ENCODE measurements at regions not wholly inside any gene's neighbourhood (a gene's known extent, or its start where the extent isn't known, plus 50 kb on each side); places are given as distances from the start of the nearest gene placed in this dataset.

DNA sequence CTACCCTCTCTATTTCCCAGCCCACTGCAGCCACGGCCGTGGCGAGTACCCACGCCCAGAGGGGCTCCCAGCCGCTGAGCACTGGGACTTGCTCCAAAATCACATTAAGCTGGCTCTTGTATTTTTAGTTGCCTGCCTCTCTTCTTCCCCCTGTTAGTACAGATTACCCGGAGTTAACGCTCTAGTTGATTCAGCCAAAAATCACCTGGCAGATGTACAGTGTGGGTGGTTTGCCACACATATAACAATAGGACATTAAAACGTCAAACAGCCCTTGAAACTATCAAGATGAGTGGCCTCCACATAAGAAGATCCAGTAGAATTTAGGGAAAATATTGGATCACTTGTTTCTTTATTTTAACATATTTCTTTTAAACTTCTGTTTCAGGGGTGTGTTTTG lies 268.8 kb upstream of the PRDM1 start:
- H3K36me3 ChIP-seq: no peaks in the 10 kb centered on the region
- no peaks in the 10 kb centered on the region for H3K9me3 ChIP-seq
- no peak overlapping the region for H3K4me3 ChIP-seq (ENCODE audit: low read depth in 1 of 2, low read length in 1 of 2)
- no peak overlapping the region for H3K27ac ChIP-seq
- no peaks in the 10 kb centered on the region for H3K4me1 ChIP-seq (ENCODE audit: control insufficient read depth in 1 of 2, insufficient read depth in 1 of 2, low read depth in 1 of 2, low read length in 1 of 2)
- TF ChIP-seq, protein P1, sequence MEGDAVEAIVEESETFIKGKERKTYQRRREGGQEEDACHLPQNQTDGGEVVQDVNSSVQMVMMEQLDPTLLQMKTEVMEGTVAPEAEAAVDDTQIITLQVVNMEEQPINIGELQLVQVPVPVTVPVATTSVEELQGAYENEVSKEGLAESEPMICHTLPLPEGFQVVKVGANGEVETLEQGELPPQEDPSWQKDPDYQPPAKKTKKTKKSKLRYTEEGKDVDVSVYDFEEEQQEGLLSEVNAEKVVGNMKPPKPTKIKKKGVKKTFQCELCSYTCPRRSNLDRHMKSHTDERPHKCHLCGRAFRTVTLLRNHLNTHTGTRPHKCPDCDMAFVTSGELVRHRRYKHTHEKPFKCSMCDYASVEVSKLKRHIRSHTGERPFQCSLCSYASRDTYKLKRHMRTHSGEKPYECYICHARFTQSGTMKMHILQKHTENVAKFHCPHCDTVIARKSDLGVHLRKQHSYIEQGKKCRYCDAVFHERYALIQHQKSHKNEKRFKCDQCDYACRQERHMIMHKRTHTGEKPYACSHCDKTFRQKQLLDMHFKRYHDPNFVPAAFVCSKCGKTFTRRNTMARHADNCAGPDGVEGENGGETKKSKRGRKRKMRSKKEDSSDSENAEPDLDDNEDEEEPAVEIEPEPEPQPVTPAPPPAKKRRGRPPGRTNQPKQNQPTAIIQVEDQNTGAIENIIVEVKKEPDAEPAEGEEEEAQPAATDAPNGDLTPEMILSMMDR (IDR thresholded peaks at IDR 0.05): no peak
- H3K27me3 ChIP-seq: no peaks in the 10 kb centered on the region

DNA sequence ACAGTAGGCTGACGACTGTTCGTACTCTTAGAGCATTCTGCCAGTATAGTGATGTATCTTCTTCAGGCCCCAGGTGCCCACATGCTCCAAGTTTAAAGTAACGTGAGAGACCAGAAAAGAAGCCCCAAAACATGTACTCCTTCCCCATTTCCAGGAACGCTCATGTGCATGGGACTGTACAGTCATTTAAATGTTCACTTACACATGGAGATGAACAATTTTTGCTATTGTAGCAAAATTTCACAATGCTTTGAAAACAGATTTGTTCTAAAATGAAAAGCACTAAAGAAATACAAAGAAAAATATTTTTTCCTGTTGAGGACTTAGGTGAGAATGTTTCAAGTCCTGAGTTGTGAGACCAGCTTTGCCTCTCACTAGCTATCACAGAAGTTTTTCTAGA lies 269.3 kb upstream of the PRDM1 start:
- Histone ChIP-seq H3K27me3 (no peaks in the 10 kb centered on the region), H3K4me3 (ENCODE audit: low read depth in 1 of 2, low read length in 1 of 2) (no peak overlapping the region), H3K27ac (no peak overlapping the region), H3K4me1 (ENCODE audit: control insufficient read depth in 1 of 2, insufficient read depth in 1 of 2, low read depth in 1 of 2, low read length in 1 of 2) (no peaks in the 10 kb centered on the region), H3K9me3 (no peaks in the 10 kb centered on the region), H3K36me3 (no peaks in the 10 kb centered on the region)
- TF ChIP-seq, protein P1 (IDR thresholded peaks at IDR 0.05): no peak

DNA sequence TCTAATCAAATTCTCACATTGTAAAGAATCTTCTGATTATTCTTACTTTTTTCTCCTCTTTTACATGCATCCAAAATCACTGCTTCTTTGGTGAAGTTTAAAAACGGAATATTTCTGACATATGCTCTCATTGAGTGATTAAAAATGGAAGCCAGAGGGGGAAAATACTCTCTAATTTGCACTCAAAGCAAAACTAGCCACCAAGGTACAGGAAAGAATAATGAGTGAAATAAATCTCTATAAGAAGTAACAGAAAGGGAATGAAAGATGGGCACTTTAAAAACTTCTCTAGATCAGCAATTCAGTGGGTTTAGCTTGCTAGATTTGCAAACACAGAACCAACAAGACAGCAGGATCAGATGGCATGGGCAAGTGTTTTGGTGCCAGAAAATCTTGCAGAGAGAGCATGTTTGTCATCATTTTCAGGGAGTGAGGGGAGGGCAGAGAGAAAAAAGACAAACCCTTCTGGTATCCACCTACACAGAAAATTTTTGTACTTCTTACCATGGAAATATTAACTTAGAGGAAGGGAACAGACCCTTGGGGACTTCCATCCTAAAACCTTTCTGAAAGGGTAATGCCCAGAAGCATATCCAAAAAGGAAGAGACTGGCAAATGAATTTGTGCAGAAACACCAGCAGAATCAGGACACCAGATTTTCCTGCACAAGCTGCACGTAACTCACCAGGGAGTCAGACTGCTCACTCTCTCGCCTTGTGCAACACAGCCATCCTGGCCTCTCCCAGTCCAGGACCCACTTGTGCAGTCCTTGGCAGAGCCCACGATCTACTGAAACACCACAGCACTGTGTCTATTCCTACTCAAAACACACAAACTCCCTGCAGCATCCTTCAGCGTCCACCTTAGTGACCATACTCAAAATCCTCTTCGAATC lies 270.2 kb upstream of the PRDM1 start:
- Histone ChIP-seq H3K4me3 (ENCODE audit: low read depth in 1 of 2, low read length in 1 of 2) (no peak overlapping the region), H3K4me1 (ENCODE audit: control insufficient read depth in 1 of 2, insufficient read depth in 1 of 2, low read depth in 1 of 2, low read length in 1 of 2) (no peaks in the 10 kb centered on the region), H3K27ac (no peak overlapping the region), H3K36me3 (no peaks in the 10 kb centered on the region), H3K9me3 (no peaks in the 10 kb centered on the region), H3K27me3 (no peaks in the 10 kb centered on the region)
- TF ChIP-seq, protein P1 (IDR thresholded peaks at IDR 0.05): no peak

DNA sequence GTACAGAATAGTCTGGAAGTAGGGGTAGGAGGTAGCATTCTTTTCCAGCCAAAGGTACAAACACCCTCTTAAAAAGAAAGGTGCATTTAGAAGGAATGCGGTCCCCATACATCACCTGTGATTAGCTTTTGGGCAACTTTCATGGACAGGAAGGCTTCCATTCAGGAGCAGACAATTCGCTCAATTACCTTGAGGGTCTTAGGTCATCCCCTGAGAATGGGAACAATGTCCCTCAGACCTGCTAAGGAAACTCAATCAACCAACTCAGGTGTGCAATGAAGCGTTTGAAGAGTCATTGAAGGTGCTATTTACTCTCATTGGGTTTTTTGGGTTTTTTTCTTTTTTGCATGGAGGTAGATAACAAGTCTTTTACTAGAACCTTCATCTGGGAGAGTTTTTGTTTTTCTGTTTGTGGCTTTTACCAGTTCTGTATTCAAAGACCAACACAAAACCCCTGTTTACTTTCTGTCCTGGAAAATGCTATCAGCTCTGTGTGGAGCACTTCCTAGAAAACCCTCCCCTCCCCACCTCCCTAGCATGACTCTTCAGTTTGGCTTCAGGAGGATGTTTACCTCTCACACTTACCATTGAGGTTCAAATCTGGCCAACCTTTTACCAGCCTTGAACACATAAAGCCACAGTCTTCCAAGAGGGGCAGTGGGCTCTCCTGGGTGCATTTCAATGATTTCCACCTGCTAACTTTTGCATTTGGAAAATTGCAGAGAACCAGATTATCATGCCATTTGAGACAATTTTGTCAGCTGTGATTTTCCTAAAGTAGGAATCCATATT lies 271.2 kb upstream of the PRDM1 start:
- no peak overlapping the region for H3K4me3 ChIP-seq (ENCODE audit: low read depth in 1 of 2, low read length in 1 of 2)
- H3K27ac ChIP-seq: no peak overlapping the region
- H3K27me3 ChIP-seq: no peaks in the 10 kb centered on the region
- no peaks in the 10 kb centered on the region for H3K9me3 ChIP-seq
- peaks cover 4 to 6% of the 10 kb centered on the region in 2 experiments for H3K4me1 ChIP-seq (ENCODE audit: control insufficient read depth in 1 of 2, insufficient read depth in 1 of 2, low read depth in 1 of 2, low read length in 1 of 2)
- TF ChIP-seq, protein P1 (IDR thresholded peaks at IDR 0.05): no peak
- no peaks in the 10 kb centered on the region for H3K36me3 ChIP-seq

DNA sequence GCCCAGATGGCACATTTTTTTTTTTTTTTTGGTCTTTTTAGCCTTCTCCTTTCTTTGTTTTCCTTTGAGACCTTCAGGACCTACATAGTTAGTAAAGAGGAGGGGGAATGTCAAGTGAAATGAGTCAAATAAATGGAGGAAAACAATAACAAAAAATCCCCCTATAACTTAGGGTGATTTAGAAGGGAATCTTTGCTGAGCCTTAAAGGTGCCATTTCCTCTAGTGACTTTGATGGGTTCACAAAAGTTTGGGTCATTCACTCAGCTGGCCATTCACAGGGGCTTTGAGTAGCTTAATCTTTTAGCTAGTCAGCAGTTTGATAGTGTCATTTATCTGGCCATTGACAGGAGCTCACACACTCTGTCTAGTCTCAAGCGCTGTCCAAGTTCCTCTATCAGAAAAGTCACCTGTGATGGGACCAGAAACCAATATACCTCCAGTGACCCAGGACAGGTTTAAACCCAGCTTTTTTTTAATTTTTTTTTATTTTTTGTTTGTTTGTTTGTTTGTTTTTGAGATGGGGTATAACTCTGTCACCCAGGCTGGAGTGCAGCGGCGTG lies 275.1 kb upstream of the PRDM1 start:
- Histone ChIP-seq H3K36me3 (no peaks in the 10 kb centered on the region), H3K4me1 (ENCODE audit: control insufficient read depth in 1 of 2, insufficient read depth in 1 of 2, low read depth in 1 of 2, low read length in 1 of 2) (peaks cover 4 to 6% of the 10 kb centered on the region in 2 experiments), H3K27me3 (no peaks in the 10 kb centered on the region), H3K9me3 (no peaks in the 10 kb centered on the region), H3K27ac (no peak overlapping the region), H3K4me3 (ENCODE audit: low read depth in 1 of 2, low read length in 1 of 2) (no peak overlapping the region)
- TF ChIP-seq, protein P1 (IDR thresholded peaks at IDR 0.05): no peak
